Suprapubic skin (tissue), 4 donors: ENCODE measurements at regions not wholly inside any gene's neighbourhood (a gene's known extent, or its start where the extent isn't known, plus 50 kb on each side); places are given as distances from the start of the nearest gene placed in this dataset.

Experiments
- DNase-seq, 2 donors: peaks; one replicate each; pipeline ENCODE4 v3.0.0-alpha.2; 2019; ENCODE audit warnings: low spot score in 2 of 2
- H3K27ac ChIP-seq: fragments of 200-600 bp; sonication (generic); one replicate; pipeline ENCODE4 v1.5.1; 2019
- H3K27me3 ChIP-seq: fragments of 200-600 bp; sonication (generic); one replicate; pipeline ENCODE4 v1.5.1; 2019
- H3K36me3 ChIP-seq: fragments of 200-600 bp; sonication (generic); one replicate; pipeline ENCODE4 v1.5.1; 2019
- H3K4me1 ChIP-seq: fragments of 200-600 bp; sonication (generic); one replicate; pipeline ENCODE4 v1.5.1; 2019
- H3K4me3 ChIP-seq: fragments of 200-600 bp; sonication (generic); one replicate; pipeline ENCODE4 v1.5.1; 2019; ENCODE audit warnings: mild to moderate bottlenecking
- H3K9me3 ChIP-seq: fragments of 200-600 bp; sonication (generic); one replicate; pipeline ENCODE4 v1.5.1; 2019
- CTCF ChIP-seq, 2 donors: fragments of 200-600 bp in 1 of 2; fragments of 450-650 bp in 1 of 2; sonication (generic) in 1 of 2; IDR thresholded peaks; one replicate each; pipeline ENCODE4 v1.5.1; 2016 to 2019; ENCODE audit warnings: antibody characterized with exemption in 2 of 2, mild to moderate bottlenecking in 1 of 2, moderate library complexity in 1 of 2
- EP300 ChIP-seq: sonication (generic); formaldehyde crosslinking; IDR thresholded peaks from one replicate; pipeline ENCODE4 v1.6.1; 2017; ENCODE audit warnings: antibody characterized with exemption
- POLR2A ChIP-seq, 2 donors: fragments of 450-650 bp; IDR thresholded peaks; one replicate each; pipeline ENCODE4 v1.6.1; 2017; ENCODE audit warnings: antibody characterized with exemption in 2 of 2, mild to moderate bottlenecking in 2 of 2, moderate library complexity in 2 of 2
- POLR2AphosphoS5 ChIP-seq, 3 donors: sonication (generic); formaldehyde crosslinking; IDR thresholded peaks; one replicate each; pipeline ENCODE4 v1.6.1; 2017; ENCODE audit warnings: antibody characterized with exemption in 3 of 3
- WGBS: methylation state at CpG from one replicate; pipeline ENCODE4 v1.1.5; 2018; 5-methylcytosine and 5-hydroxymethylcytosine counted together

DNA sequence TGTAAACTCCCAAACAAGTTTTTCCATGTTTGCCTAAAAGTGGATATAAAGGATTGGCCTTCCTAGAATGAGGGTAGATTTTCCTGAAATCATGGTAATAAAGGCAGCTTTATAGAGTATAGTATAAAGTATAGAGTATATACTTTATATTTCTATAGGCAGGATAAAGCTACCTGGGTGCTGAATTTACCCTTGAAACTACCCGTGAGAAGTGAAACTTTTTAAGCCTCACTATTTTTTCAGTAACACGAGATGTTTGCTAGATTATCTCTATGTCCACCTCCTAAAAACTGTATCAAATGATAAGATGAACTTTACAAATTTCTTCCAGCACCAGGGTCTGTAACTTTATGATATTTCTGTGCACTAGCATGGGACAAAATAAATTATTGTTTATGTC, 340.0 kb upstream of the GALNTL6 start:
- Histone ChIP-seq H3K4me1 (no peaks in the 10 kb centered on the region), H3K27me3 (no peaks in the 10 kb centered on the region), H3K36me3 (no peaks in the 10 kb centered on the region), H3K4me3 (no peak overlapping the region), H3K9me3 (no peaks in the 10 kb centered on the region), H3K27ac (no peak overlapping the region)
- TF ChIP-seq POLR2AphosphoS5 (IDR thresholded peaks at IDR 0.05): no peak
- TF ChIP-seq CTCF (IDR thresholded peaks at IDR 0.05): no peak
- TF ChIP-seq POLR2A (IDR thresholded peaks at IDR 0.05): no peak
- no peak for TF ChIP-seq EP300
- no peak for DNase-seq
- WGBS: 29% methylated on average over 2 of the region's 2 CpGs

DNA sequence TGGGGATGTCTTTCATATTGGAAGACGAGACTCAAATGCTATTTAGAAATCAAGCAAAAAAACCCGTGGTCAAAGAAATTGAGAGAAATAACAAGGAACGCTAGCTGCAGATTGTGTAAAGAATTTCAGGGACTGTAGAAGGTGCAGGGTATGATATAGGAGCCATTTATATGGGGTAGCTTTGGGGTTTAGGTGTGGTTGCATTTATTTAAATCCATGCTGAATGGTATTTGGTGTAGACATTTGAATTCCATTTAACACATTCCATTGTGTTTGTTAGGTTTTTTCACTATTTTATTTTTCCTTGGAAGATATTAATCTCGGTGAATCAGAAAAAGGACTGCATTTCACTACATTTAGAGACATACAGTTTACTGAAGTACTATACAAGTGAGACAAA, 341.0 kb upstream of the GALNTL6 start:
- H3K4me1 ChIP-seq: no peaks in the 10 kb centered on the region
- TF ChIP-seq POLR2AphosphoS5 (IDR thresholded peaks at IDR 0.05) (no peak), POLR2A (IDR thresholded peaks at IDR 0.05) (no peak), CTCF (IDR thresholded peaks at IDR 0.05) (no peak), EP300 (no peak)
- no peak for DNase-seq
- H3K27me3 ChIP-seq: no peaks in the 10 kb centered on the region
- H3K4me3 ChIP-seq: no peak overlapping the region
- 86% methylated on average over 4 of the region's 4 CpGs for WGBS
- no peaks in the 10 kb centered on the region for H3K36me3 ChIP-seq
- H3K9me3 ChIP-seq: no peaks in the 10 kb centered on the region
- no peak overlapping the region for H3K27ac ChIP-seq

GRCh38 chr4:171464499-171464898, 348.7 kb upstream of the GALNTL6 start:
- Histone ChIP-seq H3K27ac (no peak overlapping the region), H3K4me3 (no peak overlapping the region), H3K27me3 (no peaks in the 10 kb centered on the region), H3K36me3 (no peaks in the 10 kb centered on the region), H3K9me3 (no peaks in the 10 kb centered on the region), H3K4me1 (no peaks in the 10 kb centered on the region)
- no peak for TF ChIP-seq POLR2A (IDR thresholded peaks at IDR 0.05)
- TF ChIP-seq POLR2AphosphoS5 (IDR thresholded peaks at IDR 0.05): no peak
- TF ChIP-seq EP300: no peak
- TF ChIP-seq CTCF (IDR thresholded peaks at IDR 0.05): no peak
- DNase-seq: no peak
- WGBS: 78% methylated on average over 3 of the region's 3 CpGs

- no peak for DNase-seq
- Histone ChIP-seq H3K36me3 (no peaks in the 10 kb centered on the region), H3K27me3 (no peaks in the 10 kb centered on the region), H3K9me3 (peaks cover 7% of the 10 kb centered on the region), H3K4me1 (no peaks in the 10 kb centered on the region), H3K27ac (no peak overlapping the region), H3K4me3 (no peak overlapping the region)
- no peak for TF ChIP-seq CTCF (IDR thresholded peaks at IDR 0.05)
- TF ChIP-seq POLR2A (IDR thresholded peaks at IDR 0.05): no peak
- TF ChIP-seq POLR2AphosphoS5 (IDR thresholded peaks at IDR 0.05): no peak
- no peak for TF ChIP-seq EP300
Observed at GRCh38 chr4:171461191-171461590, 352.0 kb upstream of the GALNTL6 start.

DNA sequence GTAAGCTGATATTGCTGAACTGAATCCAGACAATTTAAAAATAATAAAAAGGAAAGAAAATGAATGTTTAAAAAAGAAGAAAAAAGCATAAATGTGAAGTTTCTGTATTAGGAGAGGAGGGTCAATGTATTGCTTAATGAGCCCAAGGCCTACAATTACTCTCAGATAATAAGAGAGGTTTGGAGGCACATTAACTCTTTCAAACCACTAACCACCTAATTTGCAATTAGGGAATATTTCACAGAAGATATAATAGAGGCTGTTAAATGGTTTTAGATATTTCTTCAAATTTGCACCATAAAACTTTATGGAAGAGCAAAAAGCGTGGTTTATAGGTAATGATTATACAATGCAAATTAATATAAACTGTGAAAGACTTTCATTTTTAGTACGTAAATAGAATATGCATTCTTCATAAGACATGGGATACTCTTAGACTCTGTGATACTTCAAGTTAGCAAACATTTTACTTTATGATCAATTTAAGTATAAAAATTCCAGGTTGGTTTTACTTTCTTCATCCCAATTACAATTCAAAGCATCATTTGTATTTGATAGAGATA, 364.2 kb upstream of the GALNTL6 start:
- 90% methylated on average over 2 of the region's 2 CpGs for WGBS
- Histone ChIP-seq H3K36me3 (no peaks in the 10 kb centered on the region), H3K27me3 (no peaks in the 10 kb centered on the region), H3K4me1 (no peaks in the 10 kb centered on the region), H3K4me3 (no peak overlapping the region), H3K9me3 (no peaks in the 10 kb centered on the region), H3K27ac (no peak overlapping the region)
- TF ChIP-seq POLR2AphosphoS5 (IDR thresholded peaks at IDR 0.05) (no peak), CTCF (IDR thresholded peaks at IDR 0.05) (no peak), EP300 (no peak), POLR2A (IDR thresholded peaks at IDR 0.05) (no peak)
- DNase-seq: no peak
